Fibroblast of skin of right biceps (primary cell): ENCODE measurements at regions not wholly inside any gene's neighbourhood (a gene's known extent, or its start where the extent isn't known, plus 50 kb on each side); places are given as distances from the start of the nearest gene placed in this dataset.
"Not testable (repeated sequence)": the region's sequence is repeated elsewhere in the genome, so short reads cannot be mapped to it uniquely, and the experiment has no call there.

Experiments
- DNase-seq: peaks from one replicate; pipeline ENCODE4 v3.0.0-alpha.2; 2013

- DNase-seq = no peak
Measured at GRCh38 chr6:169378620-169379381, 125.2 kb upstream of the THBS2 start.

- no peak for DNase-seq
Measured at GRCh38 chr6:169376458-169376857, 122.8 kb upstream of the THBS2 start.

- no peak for DNase-seq
Measured at GRCh38 chr6:169372589-169372988, 118.9 kb upstream of the THBS2 start.

GRCh38 chr6:169371344-169372127 lies 117.9 kb upstream of the THBS2 start:
- DNase-seq = peak; percentile 65

- peak; percentile 11 for DNase-seq
Measured at GRCh38 chr6:169370666-169371343, 117.2 kb upstream of the THBS2 start.

GRCh38 chr6:169370054-169370453 lies 116.4 kb upstream of the THBS2 start:
- DNase-seq = peak; percentile 36

GRCh38 chr6:169368200-169368599 lies 114.6 kb upstream of the THBS2 start:
- no peak for DNase-seq

GRCh38 chr6:169367507-169367906 lies 113.9 kb upstream of the THBS2 start:
- no peak for DNase-seq

- DNase-seq = no peak
Measured at GRCh38 chr6:169366258-169366901, 112.7 kb upstream of the THBS2 start.

GRCh38 chr6:169365567-169366257 lies 112.1 kb upstream of the THBS2 start:
- no peak for DNase-seq

- DNase-seq = peak; percentile 61
Measured at GRCh38 chr6:169363590-169363989, 109.9 kb upstream of the THBS2 start.

- DNase-seq = no peak
Measured at GRCh38 chr6:169362501-169363121, 109.0 kb upstream of the THBS2 start.

- DNase-seq = not testable (repeated sequence)
Measured at GRCh38 chr6:169355001-169355400, 101.4 kb upstream of the THBS2 start.

- peak; percentile 35 for DNase-seq
Measured at GRCh38 chr6:169345146-169345545, 91.5 kb upstream of the THBS2 start.

- peak; percentile 21 for DNase-seq
Measured at GRCh38 chr6:169344750-169345065, 91.1 kb upstream of the THBS2 start.

GRCh38 chr6:169343886-169344749 lies 90.5 kb upstream of the THBS2 start:
- DNase-seq = no peak

GRCh38 chr6:169342710-169343109 lies 89.1 kb upstream of the THBS2 start:
- no peak for DNase-seq

GRCh38 chr6:169341706-169342105 lies 88.1 kb upstream of the THBS2 start:
- DNase-seq = no peak

- no peak for DNase-seq
Measured at GRCh38 chr6:169341065-169341464, 87.4 kb upstream of the THBS2 start.

- DNase-seq = no peak
Measured at GRCh38 chr6:169340395-169340794, 86.7 kb upstream of the THBS2 start.

GRCh38 chr6:169339731-169340309 lies 86.2 kb upstream of the THBS2 start:
- DNase-seq = no peak
